ENCODE measurements at regions not wholly inside any gene's neighbourhood (a gene's known extent, or its start where the extent isn't known, plus 50 kb on each side); places are given as distances from the start of the nearest gene placed in this dataset.

- no peak for TF ChIP-seq POLR2A (IDR thresholded peaks at IDR 0.05; ENCODE audit: low read depth, low read length)
- TF ChIP-seq POLR2AphosphoS5 (IDR thresholded peaks at IDR 0.05; ENCODE audit: low read depth, low read length), result no peak
Measured at GRCh38 chr16:86050591-86051367, 151.8 kb downstream of the IRF8 start.
